Loucy (cell line): ENCODE measurements at regions not wholly inside any gene's neighbourhood (a gene's known extent, or its start where the extent isn't known, plus 50 kb on each side); places are given as distances from the start of the nearest gene placed in this dataset.

Experiments used
- H2AFZ ChIP-seq: fragments of 200-600 bp; sonication (generic); 2 replicates; pipeline ENCODE4 v1.6.0; 2016; ENCODE audit warnings: antibody characterized with exemption, mild to moderate bottlenecking, low read length, moderate library complexity
- H3F3A ChIP-seq: fragments of 200-600 bp; 2 replicates; pipeline ENCODE4 v1.6.0; 2016; ENCODE audit warnings: antibody characterized with exemption, low read depth, mild to moderate bottlenecking
- H3K27me3 ChIP-seq: fragments of 200-600 bp; sonication (generic); 2 replicates; pipeline ENCODE4 v1.6.1; 2014; ENCODE audit warnings: low read length, mild to moderate bottlenecking; ENCODE audit not compliant: insufficient read depth, poor library complexity, severe bottlenecking
- H3K36me3 ChIP-seq: fragments of 200-600 bp; sonication (generic); 2 replicates; pipeline ENCODE4 v1.6.1; 2016; ENCODE audit warnings: low read length; ENCODE audit not compliant: insufficient read depth
- H3K4me1 ChIP-seq: fragments of 200-600 bp; sonication (generic); 2 replicates; pipeline ENCODE4 v1.5.1; 2014; ENCODE audit warnings: low read length, mild to moderate bottlenecking; ENCODE audit not compliant: insufficient read depth, poor library complexity, severe bottlenecking
- H3K4me2 ChIP-seq: fragments of 200-600 bp; sonication (generic); 2 replicates; pipeline ENCODE4 v1.6.0; 2014; ENCODE audit warnings: antibody characterized with exemption, low read length, low read depth, mild to moderate bottlenecking; ENCODE audit not compliant: poor library complexity, severe bottlenecking
- H3K4me3 ChIP-seq: fragments of 200-600 bp; sonication (generic); 2 replicates; pipeline ENCODE4 v1.5.1; 2014; ENCODE audit warnings: low read length, mild to moderate bottlenecking, mixed read lengths; ENCODE audit not compliant: poor library complexity, severe bottlenecking
- H3K79me2 ChIP-seq: fragments of 200-600 bp; sonication (generic); 2 replicates; pipeline ENCODE4 v1.6.1; 2014; ENCODE audit warnings: low read length; ENCODE audit not compliant: insufficient read depth
- H3K9ac ChIP-seq: fragments of 200-600 bp; sonication (generic); 2 replicates; pipeline ENCODE4 v1.6.0; 2014; ENCODE audit warnings: mild to moderate bottlenecking, low read depth, low read length, moderate library complexity; ENCODE audit not compliant: poor library complexity, severe bottlenecking
- H3K9me2 ChIP-seq: fragments of 200-600 bp; sonication (generic); replicated peaks from 2 replicates; pipeline ENCODE4 v1.6.1; 2016; ENCODE audit warnings: low read depth, low read length, mixed read lengths
- H3K9me3 ChIP-seq: fragments of 200-600 bp; sonication (generic); 2 replicates; pipeline ENCODE4 v1.6.1; 2014; ENCODE audit warnings: mild to moderate bottlenecking, antibody characterized with exemption, low read length, low read depth; ENCODE audit not compliant: insufficient read depth
- H4K20me1 ChIP-seq: fragments of 200-600 bp; sonication (generic); 2 replicates; pipeline ENCODE4 v1.6.0; 2014; ENCODE audit warnings: antibody characterized with exemption, low read length, mild to moderate bottlenecking; ENCODE audit not compliant: insufficient read depth, poor library complexity, severe bottlenecking
- CTCF ChIP-seq: fragments of 200-600 bp; sonication (generic); conservative IDR thresholded peaks from 2 replicates; pipeline ENCODE4 v1.5.1; 2014; ENCODE audit warnings: mild to moderate bottlenecking, antibody characterized with exemption, low read length
- EZH2phosphoT487 ChIP-seq: fragments of 200-600 bp; IDR thresholded peaks from 2 replicates; pipeline ENCODE4 v1.6.1; 2018; ENCODE audit warnings: antibody characterized with exemption, mild to moderate bottlenecking, moderate library complexity, borderline replicate concordance

- Histone ChIP-seq H3F3A (no peaks in the 10 kb centered on the region), H2AFZ (no peak overlapping the region), H3K36me3 (no peaks in the 10 kb centered on the region), H3K4me1 (no peaks in the 10 kb centered on the region), H3K9ac (no peak overlapping the region), H4K20me1 (no peaks in the 10 kb centered on the region), H3K4me3 (no peak overlapping the region), H3K79me2 (no peaks in the 10 kb centered on the region), H3K4me2 (no peak overlapping the region), H3K9me2 (no peaks in the 10 kb centered on the region), H3K27me3 (no peaks in the 10 kb centered on the region), H3K9me3 (no peaks in the 10 kb centered on the region)
- TF ChIP-seq EZH2phosphoT487 (no peak), CTCF (no peak)
Measured at GRCh38 chr4:4666187-4666586, 124.3 kb upstream of the STX18 start.

- no peak for TF ChIP-seq EZH2phosphoT487
- TF ChIP-seq CTCF = no peak
- Histone ChIP-seq H4K20me1 (no peaks in the 10 kb centered on the region), H3K9ac (no peak overlapping the region), H3F3A (no peaks in the 10 kb centered on the region), H3K4me2 (no peak overlapping the region), H3K9me3 (no peaks in the 10 kb centered on the region), H3K27me3 (no peaks in the 10 kb centered on the region), H3K79me2 (no peaks in the 10 kb centered on the region), H2AFZ (no peak overlapping the region), H3K9me2 (no peaks in the 10 kb centered on the region), H3K4me3 (no peak overlapping the region), H3K36me3 (no peaks in the 10 kb centered on the region), H3K4me1 (no peaks in the 10 kb centered on the region)
Measured at GRCh38 chr4:4664234-4664633, 122.4 kb upstream of the STX18 start.

GRCh38 chr4:4663028-4663427, 121.2 kb upstream of the STX18 start:
- H3K9me2 ChIP-seq = no peaks in the 10 kb centered on the region
- H3K27me3 ChIP-seq = no peaks in the 10 kb centered on the region
- no peak overlapping the region for H2AFZ ChIP-seq
- no peak overlapping the region for H3K4me3 ChIP-seq
- H3K9me3 ChIP-seq = no peaks in the 10 kb centered on the region
- no peaks in the 10 kb centered on the region for H4K20me1 ChIP-seq
- no peak overlapping the region for H3K9ac ChIP-seq
- no peak for TF ChIP-seq EZH2phosphoT487
- no peak for TF ChIP-seq CTCF
- no peaks in the 10 kb centered on the region for H3K36me3 ChIP-seq
- no peak overlapping the region for H3K4me2 ChIP-seq
- no peaks in the 10 kb centered on the region for H3F3A ChIP-seq
- no peaks in the 10 kb centered on the region for H3K79me2 ChIP-seq
- no peaks in the 10 kb centered on the region for H3K4me1 ChIP-seq
